GM23248 (cell line): ENCODE measurements at regions not wholly inside any gene's neighbourhood (a gene's known extent, or its start where the extent isn't known, plus 50 kb on each side); places are given as distances from the start of the nearest gene placed in this dataset.

Experiments
- EZH2 ChIP-seq: fragments of 200-600 bp; sonication (generic); IDR thresholded peaks from 2 replicates; pipeline ENCODE4 v1.6.1; 2018; ENCODE audit warnings: antibody characterized with exemption, mild to moderate bottlenecking; ENCODE audit not compliant: insufficient read depth, poor library complexity, severe bottlenecking
- EZH2phosphoT487 ChIP-seq: fragments of 200-600 bp; sonication (generic); IDR thresholded peaks from 2 replicates; pipeline ENCODE4 v1.6.1; 2018; ENCODE audit warnings: antibody characterized with exemption, moderate library complexity, mild to moderate bottlenecking, low read depth; ENCODE audit not compliant: insufficient read depth

GRCh38 chr2:2570871-2571270 is 239.8 kb upstream of the MYT1L start:
- TF ChIP-seq EZH2phosphoT487: no peak
- TF ChIP-seq EZH2: no peak
